Mucosa of descending colon (tissue), 3 donors: ENCODE measurements at regions not wholly inside any gene's neighbourhood (a gene's known extent, or its start where the extent isn't known, plus 50 kb on each side); places are given as distances from the start of the nearest gene placed in this dataset.

Experiments
- ATAC-seq: fragments of 200-7000 bp; cut with Tn5 transposase; one replicate; pipeline ENCODE4 v1.9.1; 2020; ENCODE audit warnings: mild to moderate bottlenecking, moderate library complexity
- DNase-seq, 3 donors: peaks; one replicate each; pipeline ENCODE4 v3.0.0-alpha.2; 2020
- H3K36me3 ChIP-seq: fragments of 200-600 bp; one replicate; pipeline ENCODE4 v1.8.0; 2021; ENCODE audit warnings: low read depth, mild to moderate bottlenecking
- H3K4me1 ChIP-seq: fragments of 200-600 bp; one replicate; pipeline ENCODE4 v1.8.0; 2021; ENCODE audit warnings: low read depth, mild to moderate bottlenecking
- H3K4me3 ChIP-seq: fragments of 200-600 bp; one replicate; pipeline ENCODE4 v1.8.0; 2021; ENCODE audit warnings: mild to moderate bottlenecking
- H3K9me3 ChIP-seq: fragments of 200-600 bp; one replicate; pipeline ENCODE4 v1.8.0; 2021; ENCODE audit warnings: mild to moderate bottlenecking
- intact Hi-C, 2 donors: fragments of 100-400 bp; cut with DNase I in 1 of 2; cut with micrococcal nuclease in 1 of 2; formaldehyde crosslinking; loops; one replicate each; pipeline versions ENCODE4 v1.11.0 to v1.11.1; 2022; cut with DNase I, micrococcal nuclease
- TF ChIP-seq, protein P1 (sequence below): fragments of 200-600 bp; IDR thresholded peaks from one replicate; pipeline ENCODE4 v1.8.0; 2022; ENCODE audit warnings: antibody characterized with exemption, mild to moderate bottlenecking
- donor health status: DM: no; HTN: no; CAD: no; lungs with moderate emphysema.
- donor health status: DM: no; HTN: no; CAD: no.
- donor health status: DM: no; HTN: yes; CAD: no.

GRCh38 chr9:18253950-18254349, 220.0 kb upstream of the ADAMTSL1 start:
- ATAC-seq (no peak), DNase-seq (no peak)
- Histone ChIP-seq H3K36me3 (no peaks in the 10 kb centered on the region), H3K4me1 (no peaks in the 10 kb centered on the region), H3K4me3 (no peak overlapping the region), H3K9me3 (no peaks in the 10 kb centered on the region)
- TF ChIP-seq, protein P1, sequence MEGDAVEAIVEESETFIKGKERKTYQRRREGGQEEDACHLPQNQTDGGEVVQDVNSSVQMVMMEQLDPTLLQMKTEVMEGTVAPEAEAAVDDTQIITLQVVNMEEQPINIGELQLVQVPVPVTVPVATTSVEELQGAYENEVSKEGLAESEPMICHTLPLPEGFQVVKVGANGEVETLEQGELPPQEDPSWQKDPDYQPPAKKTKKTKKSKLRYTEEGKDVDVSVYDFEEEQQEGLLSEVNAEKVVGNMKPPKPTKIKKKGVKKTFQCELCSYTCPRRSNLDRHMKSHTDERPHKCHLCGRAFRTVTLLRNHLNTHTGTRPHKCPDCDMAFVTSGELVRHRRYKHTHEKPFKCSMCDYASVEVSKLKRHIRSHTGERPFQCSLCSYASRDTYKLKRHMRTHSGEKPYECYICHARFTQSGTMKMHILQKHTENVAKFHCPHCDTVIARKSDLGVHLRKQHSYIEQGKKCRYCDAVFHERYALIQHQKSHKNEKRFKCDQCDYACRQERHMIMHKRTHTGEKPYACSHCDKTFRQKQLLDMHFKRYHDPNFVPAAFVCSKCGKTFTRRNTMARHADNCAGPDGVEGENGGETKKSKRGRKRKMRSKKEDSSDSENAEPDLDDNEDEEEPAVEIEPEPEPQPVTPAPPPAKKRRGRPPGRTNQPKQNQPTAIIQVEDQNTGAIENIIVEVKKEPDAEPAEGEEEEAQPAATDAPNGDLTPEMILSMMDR: no peak
- intact Hi-C loops: no loop called here

DNA sequence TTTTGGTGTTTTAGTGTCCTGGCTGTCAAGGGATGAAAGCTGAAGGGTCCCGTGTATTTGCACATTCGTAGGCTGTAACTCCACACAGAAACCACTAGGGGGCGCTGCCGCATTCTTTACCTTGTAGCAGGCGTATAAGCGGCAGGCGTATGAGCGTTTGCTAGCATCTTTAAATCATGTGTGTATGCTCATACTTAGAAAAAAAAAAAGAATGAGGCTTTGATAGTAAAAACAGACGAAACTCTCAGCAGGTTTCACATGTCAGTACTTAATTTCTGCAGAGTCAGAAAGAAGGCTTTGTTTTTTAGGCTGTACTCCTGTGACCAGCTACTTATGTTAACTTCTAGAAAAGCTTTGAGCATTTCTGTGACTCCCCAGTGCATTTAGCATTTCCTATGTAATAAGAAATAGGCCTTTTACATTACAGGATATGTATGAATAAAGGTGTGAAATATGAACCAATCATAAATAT, 218.8 kb upstream of the ADAMTSL1 start:
- H3K4me3 ChIP-seq: no peak overlapping the region
- intact Hi-C loops: loop anchor here in 1 of 2 donors (5.0 kb wide), 2 partner anchors 187 to 777 kb away; partner anchors contain the start of gene SAXO1
- no peaks in the 10 kb centered on the region for H3K9me3 ChIP-seq
- TF ChIP-seq, protein P1: peak; percentile 69
- DNase-seq: peak; percentile 50 to 74 (median 70)
- no peaks in the 10 kb centered on the region for H3K4me1 ChIP-seq
- H3K36me3 ChIP-seq: no peaks in the 10 kb centered on the region
- peak; percentile 90 for ATAC-seq

- Histone ChIP-seq H3K9me3 (no peaks in the 10 kb centered on the region), H3K4me1 (no peaks in the 10 kb centered on the region), H3K36me3 (no peaks in the 10 kb centered on the region), H3K4me3 (no peak overlapping the region)
- intact Hi-C loops: loop anchor here in 1 of 2 donors (5.0 kb wide), 2 partner anchors 187 to 777 kb away; partner anchors contain the start of gene SAXO1
- TF ChIP-seq, protein P1: no peak
- no peak for ATAC-seq
- DNase-seq: no peak
Observed at GRCh38 chr9:18255747-18256146, 218.2 kb upstream of the ADAMTSL1 start.

DNA sequence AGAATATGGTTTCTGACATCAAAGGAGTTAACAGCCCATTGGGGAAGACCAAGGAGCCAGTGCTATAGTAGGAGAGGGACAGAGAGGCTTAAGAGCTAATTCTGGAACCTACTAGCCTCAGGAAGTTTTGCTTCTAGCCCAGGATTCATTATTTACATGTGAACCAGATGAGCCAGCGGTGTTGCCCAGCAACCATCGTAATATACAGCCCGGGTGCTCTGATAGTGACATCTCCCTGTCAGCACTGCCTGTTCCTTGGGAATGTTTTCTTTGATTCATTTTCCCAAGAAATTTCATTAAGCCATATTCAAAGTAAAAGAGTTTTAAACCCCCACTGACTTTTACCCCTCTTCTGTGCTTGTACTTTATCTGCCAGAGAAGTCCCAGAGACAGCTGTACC, 217.4 kb upstream of the ADAMTSL1 start:
- H3K4me3 ChIP-seq: no peak overlapping the region
- TF ChIP-seq, protein P1: no peak
- no peaks in the 10 kb centered on the region for H3K36me3 ChIP-seq
- no peaks in the 10 kb centered on the region for H3K9me3 ChIP-seq
- peak in 1 of 3 donors; percentile 19 for DNase-seq
- H3K4me1 ChIP-seq: no peaks in the 10 kb centered on the region
- intact Hi-C loops: loop anchor here in 1 of 2 donors (5.0 kb wide), 2 partner anchors 186 to 776 kb away; partner anchors contain the start of gene SAXO1
- ATAC-seq: peak; percentile 50

- DNase-seq: no peak
Observed at GRCh38 chr9:18260521-18260920, 213.4 kb upstream of the ADAMTSL1 start.

More at GRCh38 chr9:18260521-18260920, 213.4 kb upstream of the ADAMTSL1 start:
- H3K4me3 ChIP-seq: no peak overlapping the region
- no peaks in the 10 kb centered on the region for H3K9me3 ChIP-seq
- no peaks in the 10 kb centered on the region for H3K4me1 ChIP-seq
- no peak for ATAC-seq
- H3K36me3 ChIP-seq: no peaks in the 10 kb centered on the region
- intact Hi-C loops: no loop called here
- TF ChIP-seq, protein P1: no peak
